ENCODE measurements at regions not wholly inside any gene's neighbourhood (a gene's known extent, or its start where the extent isn't known, plus 50 kb on each side); places are given as distances from the start of the nearest gene placed in this dataset.
"Not testable (repeated sequence)": the region's sequence is repeated elsewhere in the genome, so short reads cannot be mapped to it uniquely, and the experiment has no call there.

DNA sequence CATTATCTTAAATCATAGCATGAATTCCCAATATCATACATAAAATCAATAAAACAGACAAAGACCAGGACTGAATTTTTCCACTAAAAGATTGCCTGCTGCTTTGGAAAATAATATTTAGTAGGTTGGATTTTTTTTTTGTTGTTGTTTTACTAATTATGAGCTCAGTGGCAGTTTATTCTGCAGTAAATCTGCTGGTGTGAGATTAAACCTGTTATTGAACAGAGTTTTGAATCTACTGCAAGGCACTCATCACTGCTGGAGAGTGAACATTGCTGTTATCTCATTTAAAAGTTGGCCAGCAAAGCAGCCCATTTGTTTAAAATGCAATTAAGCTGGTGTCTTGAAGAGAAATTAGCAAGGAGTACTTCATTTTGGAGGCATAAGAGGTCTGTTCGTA is 986.1 kb downstream of the ADGRL2 start:
- Histone ChIP-seq H3K36me3 (ENCODE audit: control insufficient read depth, low read depth, low read length) (no peaks in the 10 kb centered on the region), H3K9ac (ENCODE audit: low read length) (no peak overlapping the region), H3K27ac (ENCODE audit: low read length) (no peak overlapping the region), H3K4me1 (ENCODE audit: control insufficient read depth, low read depth, low read length) (no peaks in the 10 kb centered on the region), H3K4me3 (ENCODE audit: low read length) (no peak overlapping the region), H3K9me3 (ENCODE audit: control insufficient read depth, low read depth, low read length) (peaks cover 8% of the 10 kb centered on the region), H3K27me3 (ENCODE audit: control insufficient read depth, insufficient read depth, low read length) (no peaks in the 10 kb centered on the region)

DNA sequence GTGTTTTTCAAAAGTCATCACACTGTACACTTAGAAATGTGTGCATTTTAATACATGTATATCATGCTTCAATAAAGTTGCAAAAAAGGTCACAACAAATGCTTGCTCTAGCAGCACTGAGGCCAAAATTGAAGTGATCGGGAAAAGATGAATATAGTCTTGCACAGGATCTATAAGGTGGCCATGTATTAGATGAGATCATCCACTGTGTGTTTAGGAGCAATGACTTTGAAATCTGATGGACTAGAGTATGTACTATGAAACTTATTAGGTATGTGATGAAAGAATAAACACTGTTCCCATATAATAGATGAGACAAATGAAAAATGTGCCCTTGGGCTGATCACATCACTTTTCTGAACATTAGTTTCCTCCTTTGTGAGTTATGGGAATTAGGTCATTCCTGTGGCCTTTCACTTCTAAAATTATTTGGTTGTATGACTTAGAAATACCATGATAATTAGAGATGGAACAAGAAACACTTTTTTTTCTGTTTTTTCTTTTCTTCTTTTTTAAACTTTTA is 984.6 kb downstream of the ADGRL2 start:
- peaks cover under 1% of the 10 kb centered on the region for H3K9me3 ChIP-seq (ENCODE audit: control insufficient read depth, low read depth, low read length)
- H3K27me3 ChIP-seq (ENCODE audit: control insufficient read depth, insufficient read depth, low read length) = no peaks in the 10 kb centered on the region
- no peaks in the 10 kb centered on the region for H3K36me3 ChIP-seq (ENCODE audit: control insufficient read depth, low read depth, low read length)
- no peak overlapping the region for H3K27ac ChIP-seq (ENCODE audit: low read length)
- no peak overlapping the region for H3K9ac ChIP-seq (ENCODE audit: low read length)
- no peaks in the 10 kb centered on the region for H3K4me1 ChIP-seq (ENCODE audit: control insufficient read depth, low read depth, low read length)
- no peak overlapping the region for H3K4me3 ChIP-seq (ENCODE audit: low read length)

DNA sequence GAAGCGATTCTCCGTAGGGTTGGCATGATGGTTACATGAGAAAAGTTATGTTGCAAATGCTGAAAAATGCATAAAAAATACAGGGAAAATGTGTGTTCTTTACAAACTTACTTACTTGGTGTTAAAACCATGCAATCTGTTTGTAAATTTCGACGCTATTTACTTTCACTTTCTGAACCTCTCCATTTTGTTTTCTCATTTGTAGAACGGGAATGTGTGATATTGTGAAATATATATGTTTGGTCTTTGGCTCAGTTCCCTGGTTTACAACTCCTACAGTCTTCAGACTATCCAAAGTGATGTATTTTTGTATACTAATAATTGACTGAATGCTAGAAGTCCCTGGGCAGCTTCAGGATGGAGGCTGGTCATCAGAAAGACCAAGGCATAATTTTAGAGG is 982.3 kb downstream of the ADGRL2 start:
- H3K9ac ChIP-seq (ENCODE audit: low read length) = no peak overlapping the region
- H3K4me1 ChIP-seq (ENCODE audit: control insufficient read depth, low read depth, low read length) = no peaks in the 10 kb centered on the region
- no peaks in the 10 kb centered on the region for H3K27me3 ChIP-seq (ENCODE audit: control insufficient read depth, insufficient read depth, low read length)
- no peaks in the 10 kb centered on the region for H3K9me3 ChIP-seq (ENCODE audit: control insufficient read depth, low read depth, low read length)
- no peak overlapping the region for H3K4me3 ChIP-seq (ENCODE audit: low read length)
- H3K36me3 ChIP-seq (ENCODE audit: control insufficient read depth, low read depth, low read length) = no peaks in the 10 kb centered on the region
- no peak overlapping the region for H3K27ac ChIP-seq (ENCODE audit: low read length)

DNA sequence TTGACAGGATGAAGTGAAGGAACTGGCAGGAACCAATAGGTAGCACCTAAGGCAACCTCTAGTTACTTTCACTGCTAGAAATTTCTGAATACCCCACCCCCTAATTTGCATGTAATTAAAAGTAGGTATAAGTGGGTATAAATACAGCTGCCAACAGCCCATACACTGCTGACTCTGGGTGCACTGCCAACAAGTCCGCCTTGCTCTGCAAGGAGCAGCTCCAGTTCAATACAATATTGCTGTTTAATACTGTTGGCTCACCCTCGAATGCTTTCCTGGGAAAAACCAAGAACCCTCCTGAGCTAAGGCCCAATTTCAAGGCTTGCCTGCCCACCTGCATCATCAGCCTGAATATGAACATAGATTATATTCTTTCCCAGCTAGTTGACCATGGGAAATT is 981.9 kb downstream of the ADGRL2 start:
- H3K9me3 ChIP-seq (ENCODE audit: control insufficient read depth, low read depth, low read length) = no peaks in the 10 kb centered on the region
- no peaks in the 10 kb centered on the region for H3K36me3 ChIP-seq (ENCODE audit: control insufficient read depth, low read depth, low read length)

DNA sequence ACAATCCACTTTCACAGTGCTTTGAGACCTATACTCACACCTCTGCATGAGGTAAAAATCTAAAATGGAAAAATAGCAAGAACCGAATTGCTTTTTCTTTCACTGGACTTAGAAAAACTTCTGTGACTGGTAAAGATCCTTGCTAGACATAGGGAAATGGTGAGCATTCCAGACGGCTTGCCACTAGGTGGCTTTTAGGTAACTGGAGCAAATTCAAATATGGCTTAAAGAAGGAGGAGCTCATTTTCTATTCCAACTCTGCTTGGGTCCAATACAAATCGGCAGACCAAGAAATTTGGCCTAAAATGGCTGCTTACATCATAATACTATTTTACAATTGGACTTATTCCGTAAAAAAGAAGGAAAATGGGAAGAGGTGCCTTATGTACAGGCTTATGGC is 977.9 kb downstream of the ADGRL2 start:
- Histone ChIP-seq H3K9me3 (ENCODE audit: control insufficient read depth, low read depth, low read length) (no peaks in the 10 kb centered on the region), H3K4me3 (ENCODE audit: low read length) (no peak overlapping the region), H3K27ac (ENCODE audit: low read length) (no peak overlapping the region), H3K27me3 (ENCODE audit: control insufficient read depth, insufficient read depth, low read length) (no peaks in the 10 kb centered on the region), H3K9ac (ENCODE audit: low read length) (no peak overlapping the region), H3K36me3 (ENCODE audit: control insufficient read depth, low read depth, low read length) (no peaks in the 10 kb centered on the region), H3K4me1 (ENCODE audit: control insufficient read depth, low read depth, low read length) (no peaks in the 10 kb centered on the region)

More for the DNA sequence above, 981.9 kb downstream of the ADGRL2 start:
- Histone ChIP-seq H3K27ac (ENCODE audit: low read length) (no peak overlapping the region), H3K4me3 (ENCODE audit: low read length) (no peak overlapping the region), H3K9ac (ENCODE audit: low read length) (no peak overlapping the region), H3K27me3 (ENCODE audit: control insufficient read depth, insufficient read depth, low read length) (no peaks in the 10 kb centered on the region), H3K4me1 (ENCODE audit: control insufficient read depth, low read depth, low read length) (no peaks in the 10 kb centered on the region)

DNA sequence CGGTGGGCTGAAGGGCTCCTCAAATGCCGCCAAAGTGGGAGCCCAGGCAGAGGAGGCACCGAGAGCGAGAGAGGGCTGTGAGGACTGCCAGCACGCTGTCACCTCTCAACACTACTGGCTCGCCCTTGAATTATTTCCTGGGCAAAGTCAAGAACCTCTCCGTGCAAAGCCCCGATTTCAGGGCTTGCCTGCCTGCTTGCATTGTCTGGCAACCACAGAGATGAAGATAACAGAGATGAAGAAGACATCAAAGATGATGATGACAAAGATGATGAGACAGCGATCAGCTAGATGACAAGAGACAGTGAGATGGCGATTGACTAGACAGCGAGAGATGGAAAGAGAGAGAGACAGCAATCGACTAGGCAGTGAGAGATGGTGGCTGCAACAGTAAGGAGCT is 976.5 kb downstream of the ADGRL2 start:
- H3K4me3 ChIP-seq (ENCODE audit: low read length) = no peak overlapping the region
- no peak overlapping the region for H3K27ac ChIP-seq (ENCODE audit: low read length)
- no peak overlapping the region for H3K9ac ChIP-seq (ENCODE audit: low read length)
- no peaks in the 10 kb centered on the region for H3K9me3 ChIP-seq (ENCODE audit: control insufficient read depth, low read depth, low read length)
- H3K27me3 ChIP-seq (ENCODE audit: control insufficient read depth, insufficient read depth, low read length) = no peaks in the 10 kb centered on the region
- no peaks in the 10 kb centered on the region for H3K4me1 ChIP-seq (ENCODE audit: control insufficient read depth, low read depth, low read length)
- H3K36me3 ChIP-seq (ENCODE audit: control insufficient read depth, low read depth, low read length) = no peaks in the 10 kb centered on the region

DNA sequence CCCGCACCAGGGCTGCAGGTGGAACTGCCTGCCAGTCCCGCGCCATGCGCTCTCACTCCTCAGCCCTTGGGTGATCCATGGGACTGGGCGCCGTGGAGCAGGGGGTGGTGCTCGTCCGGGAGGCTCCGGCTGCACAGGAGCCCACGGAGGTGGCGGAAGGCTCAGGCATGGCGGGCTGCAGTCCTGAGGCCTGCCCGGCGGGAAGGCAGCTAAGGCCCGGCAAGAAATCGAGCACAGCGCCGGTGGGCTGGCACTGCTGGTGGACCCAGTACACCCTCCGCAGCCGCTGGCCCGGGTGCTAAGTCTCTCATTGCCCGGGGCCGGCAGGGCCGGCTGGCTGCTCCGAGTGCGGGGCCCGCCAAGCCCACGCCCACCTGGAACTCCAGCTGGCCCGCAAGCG is 976.0 kb downstream of the ADGRL2 start:
- H3K9ac ChIP-seq (ENCODE audit: low read length); H3K27me3 ChIP-seq (ENCODE audit: control insufficient read depth, insufficient read depth, low read length); H3K36me3 ChIP-seq (ENCODE audit: control insufficient read depth, low read depth, low read length); H3K9me3 ChIP-seq (ENCODE audit: control insufficient read depth, low read depth, low read length); H3K27ac ChIP-seq (ENCODE audit: low read length); H3K4me1 ChIP-seq (ENCODE audit: control insufficient read depth, low read depth, low read length); H3K4me3 ChIP-seq (ENCODE audit: low read length): not testable (repeated sequence)

DNA sequence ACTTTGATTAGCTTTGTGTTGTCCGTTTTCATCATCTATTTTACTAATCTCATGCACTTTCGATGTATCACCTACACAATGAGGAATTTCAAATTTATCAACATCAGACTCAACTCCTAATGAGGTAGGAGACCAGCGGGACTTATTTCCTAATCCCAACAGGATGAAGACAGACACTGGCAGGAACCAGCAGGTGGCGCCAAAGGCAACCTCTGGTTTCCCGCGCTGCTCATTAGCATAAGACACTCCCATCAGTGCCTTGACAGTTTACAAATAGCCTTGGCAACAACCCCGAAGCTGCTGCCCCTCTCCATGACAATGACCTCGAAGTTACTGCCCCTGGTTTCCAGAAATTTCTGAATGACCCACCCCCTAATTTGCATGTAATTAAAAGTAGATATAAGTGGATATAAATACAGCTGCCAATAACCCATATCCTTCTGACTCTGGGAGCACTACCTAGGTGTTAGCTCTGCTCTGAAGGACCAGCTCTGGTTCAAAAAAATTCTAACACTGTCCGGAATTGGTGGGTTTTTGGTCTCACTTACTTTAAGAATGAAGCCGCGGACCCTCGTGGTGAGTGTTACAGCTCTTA is 974.8 kb downstream of the ADGRL2 start:
- H3K27ac ChIP-seq (ENCODE audit: low read length) = no peak overlapping the region

DNA sequence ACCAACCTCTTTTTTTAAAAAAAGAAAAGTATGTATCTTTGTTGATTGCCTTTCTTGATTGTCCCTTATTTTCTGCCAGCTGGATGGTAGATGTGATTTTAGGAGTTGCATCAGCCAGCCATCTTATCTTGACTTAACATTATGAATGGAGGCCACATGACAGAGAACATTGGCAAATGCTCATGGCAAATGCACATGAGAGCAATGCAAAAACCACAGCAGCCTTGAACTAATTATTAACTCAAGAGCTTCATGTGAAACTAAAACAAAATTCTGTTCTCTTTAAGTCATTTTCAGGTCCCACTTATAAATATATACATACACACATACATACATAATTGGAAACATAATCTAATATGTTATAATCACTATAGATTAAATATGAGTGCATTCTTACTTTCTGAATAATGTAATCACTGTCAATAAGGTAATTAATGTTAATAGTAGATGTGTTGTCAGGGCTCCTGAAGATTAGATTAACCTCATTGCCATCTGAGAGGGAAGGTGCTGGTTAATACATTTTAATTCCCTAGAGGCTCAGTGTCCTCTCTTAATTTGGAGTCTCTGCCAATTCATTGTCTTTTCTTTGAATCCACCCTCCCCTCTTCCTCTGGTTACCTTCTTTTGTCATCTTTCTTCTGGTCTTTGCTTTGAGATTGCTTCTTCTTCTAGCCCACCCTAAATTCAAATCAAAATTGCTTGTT is 962.2 kb downstream of the ADGRL2 start:
- Histone ChIP-seq H3K9me3 (ENCODE audit: control insufficient read depth, low read depth, low read length) (no peaks in the 10 kb centered on the region), H3K36me3 (ENCODE audit: control insufficient read depth, low read depth, low read length) (no peaks in the 10 kb centered on the region), H3K27me3 (ENCODE audit: control insufficient read depth, insufficient read depth, low read length) (no peaks in the 10 kb centered on the region), H3K9ac (ENCODE audit: low read length) (no peak overlapping the region), H3K4me3 (ENCODE audit: low read length) (no peak overlapping the region), H3K27ac (ENCODE audit: low read length) (no peak overlapping the region), H3K4me1 (ENCODE audit: control insufficient read depth, low read depth, low read length) (peaks cover 13% of the 10 kb centered on the region)

More for the DNA sequence above, 974.8 kb downstream of the ADGRL2 start:
- H3K27me3 ChIP-seq (ENCODE audit: control insufficient read depth, insufficient read depth, low read length) = no peaks in the 10 kb centered on the region
- no peak overlapping the region for H3K4me3 ChIP-seq (ENCODE audit: low read length)
- no peaks in the 10 kb centered on the region for H3K9me3 ChIP-seq (ENCODE audit: control insufficient read depth, low read depth, low read length)
- H3K9ac ChIP-seq (ENCODE audit: low read length) = no peak overlapping the region
- H3K36me3 ChIP-seq (ENCODE audit: control insufficient read depth, low read depth, low read length) = no peaks in the 10 kb centered on the region
- no peaks in the 10 kb centered on the region for H3K4me1 ChIP-seq (ENCODE audit: control insufficient read depth, low read depth, low read length)

DNA sequence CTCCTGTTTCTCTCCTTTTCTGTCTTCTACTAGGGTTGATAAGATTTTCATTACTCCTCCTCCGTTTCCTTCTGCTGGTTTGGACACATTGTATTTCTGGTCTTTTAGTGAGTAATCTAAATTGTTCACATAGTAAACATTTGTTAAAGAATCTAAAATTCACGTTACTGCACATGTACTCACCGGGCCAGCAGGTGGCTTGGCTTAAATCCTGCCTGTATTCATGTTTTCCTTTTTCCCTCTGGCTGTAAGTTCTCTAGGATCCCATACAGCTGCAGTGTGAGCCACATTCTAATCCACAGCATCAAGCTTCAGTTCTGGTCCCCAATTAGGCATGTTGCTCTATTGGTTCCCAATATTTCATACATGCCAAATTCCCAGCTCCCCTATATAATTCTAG is 958.3 kb downstream of the ADGRL2 start:
- peaks cover 13% of the 10 kb centered on the region for H3K4me1 ChIP-seq (ENCODE audit: control insufficient read depth, low read depth, low read length)
- H3K9me3 ChIP-seq (ENCODE audit: control insufficient read depth, low read depth, low read length) = no peaks in the 10 kb centered on the region
- no peak overlapping the region for H3K9ac ChIP-seq (ENCODE audit: low read length)
- H3K4me3 ChIP-seq (ENCODE audit: low read length) = no peak overlapping the region
- no peaks in the 10 kb centered on the region for H3K27me3 ChIP-seq (ENCODE audit: control insufficient read depth, insufficient read depth, low read length)
- no peak overlapping the region for H3K27ac ChIP-seq (ENCODE audit: low read length)
- no peaks in the 10 kb centered on the region for H3K36me3 ChIP-seq (ENCODE audit: control insufficient read depth, low read depth, low read length)

DNA sequence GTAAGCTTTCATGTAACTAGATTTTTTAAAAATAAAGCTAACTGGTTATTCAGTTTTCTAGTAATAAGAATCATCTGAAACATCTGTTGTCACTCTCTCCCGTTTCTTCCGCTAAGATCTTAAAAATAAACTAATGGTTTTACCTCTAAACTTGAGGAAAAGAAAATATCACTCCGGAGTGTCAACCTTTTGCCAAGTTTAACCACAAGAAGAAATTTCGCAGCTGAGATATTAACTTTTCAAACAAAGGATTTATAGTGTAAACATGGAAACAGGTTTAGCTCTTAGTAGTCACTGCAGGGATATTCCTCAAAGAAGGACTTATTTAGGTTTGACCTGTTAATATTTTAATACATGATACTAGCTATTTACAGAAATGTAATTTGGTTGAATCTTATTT is 954.9 kb downstream of the ADGRL2 start:
- no peak overlapping the region for H3K9ac ChIP-seq (ENCODE audit: low read length)
- peaks cover 10% of the 10 kb centered on the region for H3K4me1 ChIP-seq (ENCODE audit: control insufficient read depth, low read depth, low read length)
- no peak overlapping the region for H3K27ac ChIP-seq (ENCODE audit: low read length)
- no peaks in the 10 kb centered on the region for H3K27me3 ChIP-seq (ENCODE audit: control insufficient read depth, insufficient read depth, low read length)
- no peak overlapping the region for H3K4me3 ChIP-seq (ENCODE audit: low read length)
- H3K9me3 ChIP-seq (ENCODE audit: control insufficient read depth, low read depth, low read length) = no peaks in the 10 kb centered on the region
- H3K36me3 ChIP-seq (ENCODE audit: control insufficient read depth, low read depth, low read length) = no peaks in the 10 kb centered on the region

DNA sequence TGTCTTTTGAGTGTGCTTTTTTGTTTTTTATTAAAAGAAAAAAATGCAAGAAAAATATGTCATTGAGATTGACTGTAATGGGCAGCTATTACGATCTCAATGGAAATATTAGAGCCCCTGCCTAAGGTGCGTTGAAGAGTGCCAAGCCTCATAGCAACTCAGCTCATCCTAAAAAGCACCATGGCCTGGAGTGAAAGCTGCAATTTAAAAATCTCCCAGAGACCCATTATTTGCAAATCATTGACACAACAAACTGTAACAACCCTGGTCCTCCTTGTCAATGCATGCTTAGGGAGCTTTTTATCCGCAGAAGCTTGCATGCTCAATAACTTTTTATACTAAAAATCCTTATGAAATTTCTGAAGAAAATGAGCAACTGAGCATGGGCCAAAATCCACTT is 954.5 kb downstream of the ADGRL2 start:
- H3K9me3 ChIP-seq (ENCODE audit: control insufficient read depth, low read depth, low read length) = no peaks in the 10 kb centered on the region
- H3K4me1 ChIP-seq (ENCODE audit: control insufficient read depth, low read depth, low read length) = peaks cover 5% of the 10 kb centered on the region
- H3K27ac ChIP-seq (ENCODE audit: low read length) = no peak overlapping the region
- no peak overlapping the region for H3K4me3 ChIP-seq (ENCODE audit: low read length)
- H3K36me3 ChIP-seq (ENCODE audit: control insufficient read depth, low read depth, low read length) = no peaks in the 10 kb centered on the region
- no peaks in the 10 kb centered on the region for H3K27me3 ChIP-seq (ENCODE audit: control insufficient read depth, insufficient read depth, low read length)
- no peak overlapping the region for H3K9ac ChIP-seq (ENCODE audit: low read length)
